HCT116 (cell line): ENCODE measurements at regions not wholly inside any gene's neighbourhood (a gene's known extent, or its start where the extent isn't known, plus 50 kb on each side); places are given as distances from the start of the nearest gene placed in this dataset.

Experiments used
- ATAC-seq: fragments of 200-7000 bp; cut with Tn5 transposase; 2 replicates; pipeline ENCODE4 v1.9.1; 2020; ENCODE audit warnings: mild to moderate bottlenecking, moderate library complexity
- BruUV-seq: library from RNA; stranded (reverse); fragments of 400-500 nt; replicated peaks from 2 replicates; lab custom pipeline; 2021; lab: Mats Ljungman, UMichigan
- CTCF ChIA-PET: fragments of 300-600 bp; sonication (Branson Sonifier 250); formaldehyde crosslinking; loops from one replicate; lab custom pipeline; 2021; ENCODE audit warnings: antibody characterized with exemption; lab: Charles Lee
- POLR2A ChIA-PET: fragments of 300-600, 350-600 bp; sonication (Branson Sonifier 250); formaldehyde crosslinking; loops from one replicate; lab custom pipeline; 2021; ENCODE audit warnings: antibody characterized with exemption; lab: Charles Lee
- RAD21 ChIA-PET, 2 experiments: fragments of 300-600 bp; sonication (Branson Sonifier 250); formaldehyde crosslinking; loops; one replicate each; lab custom pipeline; 2023; ENCODE audit warnings: low total read pairs in 2 of 2; ENCODE audit not compliant: uncharacterized antibody in 2 of 2, unreplicated experiment in 2 of 2, low non-redundant PET in 1 of 2; lab: Charles Lee
- DNase-seq: peaks from one replicate; pipeline ENCODE4 v3.0.0-alpha.2; 2010; ENCODE audit warnings: low read depth, low spot score
- H2AFZ ChIP-seq: fragments of 200-600 bp; shearing (Covaris generic), sonication (generic); 2 replicates; pipeline ENCODE4 v1.6.1; 2017; ENCODE audit warnings: low read depth, mixed run types, mixed read lengths, antibody characterized with exemption, low read length; ENCODE audit not compliant: poor library complexity, severe bottlenecking
- H3K27ac ChIP-seq: 2 replicates; pipeline ENCODE4 v1.5.1; 2012; ENCODE audit warnings: low read depth, low read length
- H3K27me3 ChIP-seq: fragments of 200-600 bp; sonication (generic); 2 replicates; pipeline ENCODE4 v1.6.1; 2016; ENCODE audit warnings: mixed run types, low read length, mixed read lengths; ENCODE audit not compliant: insufficient read depth
- H3K36me3 ChIP-seq, 2 experiments: fragments of 200-500 bp in 1 of 2; fragments of 200-600 bp in 1 of 2; sonication (Bioruptor generic) in 1 of 2; sonication (generic) in 1 of 2; 2 replicates each; pipeline versions ENCODE4 v1.5.1 to v1.6.1; 2014 to 2016; ENCODE audit warnings: low read length in 2 of 2, inconsistent platforms in 1 of 2, mixed read lengths in 1 of 2, mixed run types in 1 of 2; ENCODE audit not compliant: insufficient read depth in 2 of 2, control insufficient read depth in 1 of 2
- H3K4me1 ChIP-seq, 2 experiments: fragments of 200-600 bp in 1 of 2; sonication (generic) in 1 of 2; 2 replicates each; pipeline versions ENCODE4 v1.5.1 to v1.6.1; 2012 to 2017; ENCODE audit warnings: low read length in 2 of 2, inconsistent platforms in 1 of 2, mild to moderate bottlenecking in 1 of 2, mixed read lengths in 1 of 2, mixed run types in 1 of 2, moderate library complexity in 1 of 2; ENCODE audit not compliant: insufficient read depth in 2 of 2, control insufficient read depth in 1 of 2
- H3K4me2 ChIP-seq: fragments of 200-600 bp; sonication (generic); 2 replicates; pipeline ENCODE4 v1.6.1; 2017; ENCODE audit warnings: mixed run types, low read length, mixed read lengths
- H3K4me3 ChIP-seq, 2 experiments: fragments of 200-600 bp in 1 of 2; sonication (generic) in 1 of 2; replicated peaks in 1 of 2; 2 replicates each; pipeline ENCODE4 v1.5.1; 2011 to 2016; ENCODE audit warnings: low read length in 2 of 2, control low read depth in 1 of 2, low read depth in 1 of 2, mild to moderate bottlenecking in 1 of 2, mixed read lengths in 1 of 2, mixed run types in 1 of 2
- H3K79me2 ChIP-seq: fragments of 200-600 bp; sonication (generic); 2 replicates; pipeline ENCODE4 v1.6.1; 2017; ENCODE audit warnings: mild to moderate bottlenecking, mixed run types, low read length, moderate library complexity, mixed read lengths; ENCODE audit not compliant: insufficient read depth
- H3K9ac ChIP-seq: fragments of 200-600 bp; sonication (generic); 2 replicates; pipeline ENCODE4 v1.6.1; 2016; ENCODE audit warnings: low read length, mixed read lengths
- H3K9me2 ChIP-seq: fragments of 200-600 bp; sonication (generic), shearing (Covaris generic); 2 replicates; pipeline ENCODE4 v1.6.1; 2017; ENCODE audit warnings: mixed run types, mild to moderate bottlenecking, moderate library complexity; ENCODE audit not compliant: insufficient read depth
- H3K9me3 ChIP-seq, 2 experiments: fragments of 200-500 bp in 1 of 2; fragments of 200-600 bp in 1 of 2; sonication (Bioruptor generic) in 1 of 2; sonication (generic) in 1 of 2; 2 replicates each; pipeline ENCODE4 v1.6.1; 2014 to 2017; ENCODE audit warnings: low read length in 2 of 2, mixed read lengths in 2 of 2, inconsistent platforms in 1 of 2, low read depth in 1 of 2, mild to moderate bottlenecking in 1 of 2, mixed run types in 1 of 2, moderate library complexity in 1 of 2; ENCODE audit not compliant: control insufficient read depth in 1 of 2, insufficient read depth in 1 of 2
- H4K20me1 ChIP-seq: fragments of 200-600 bp; sonication (generic), shearing (Covaris generic); 2 replicates; pipeline ENCODE4 v1.6.1; 2017; ENCODE audit warnings: mixed run types, mild to moderate bottlenecking, moderate library complexity; ENCODE audit not compliant: insufficient read depth
- CBX3 ChIP-seq: IDR thresholded peaks from 2 replicates; pipeline ENCODE4 v1.6.1; 2012; ENCODE audit warnings: low read depth
- EZH2 ChIP-seq: fragments of 200-600 bp; sonication (generic); IDR thresholded peaks from 2 replicates; pipeline ENCODE4 v1.6.1; 2017; ENCODE audit warnings: antibody characterized with exemption, mixed run types
- EZH2phosphoT487 ChIP-seq: fragments of 200-600 bp; IDR thresholded peaks from 2 replicates; pipeline ENCODE4 v1.6.1; 2018; ENCODE audit warnings: antibody characterized with exemption, borderline replicate concordance
- FOSL1 ChIP-seq: IDR thresholded peaks from 2 replicates; pipeline ENCODE4 v1.6.1; 2012; ENCODE audit warnings: low read depth
- POLR2A ChIP-seq: IDR thresholded peaks from 2 replicates; pipeline ENCODE4 v1.7.0; 2011; ENCODE audit warnings: borderline replicate concordance; ENCODE audit not compliant: insufficient read depth, insufficient read length; ENCODE audit errors: extremely low read depth
- POLR2AphosphoS5 ChIP-seq: IDR thresholded peaks from 2 replicates; pipeline ENCODE4 v1.6.1; 2011; ENCODE audit warnings: mild to moderate bottlenecking, low read depth, low read length, moderate library complexity
- REST ChIP-seq: IDR thresholded peaks from 2 replicates; pipeline ENCODE4 v1.6.1; 2012; ENCODE audit warnings: low read depth
- YY1 ChIP-seq: IDR thresholded peaks from 2 replicates; pipeline ENCODE4 v1.6.1; 2011; ENCODE audit warnings: low read length, low read depth, moderate library complexity, mild to moderate bottlenecking; ENCODE audit not compliant: insufficient replicate concordance; ENCODE audit errors: extremely low read depth
- ZBTB33 ChIP-seq: IDR thresholded peaks from 2 replicates; pipeline ENCODE4 v1.6.1; 2011; ENCODE audit warnings: mild to moderate bottlenecking, low read length, moderate library complexity; ENCODE audit not compliant: insufficient replicate concordance; ENCODE audit errors: extremely low read depth
- ZFX ChIP-seq: fragments of 450-650 bp; IDR thresholded peaks from 2 replicates; pipeline ENCODE4 v1.6.1; 2017
- intact Hi-C: fragments of 100-400 bp; cut with micrococcal nuclease; formaldehyde crosslinking; loops from 2 replicates; pipeline ENCODE4 v1.10.0; 2022

GRCh38 chr1:4140241-4140640 lies 240.2 kb upstream of the C1orf174 start:
- ATAC-seq: no peak
- no peak overlapping the region for H3K4me3 ChIP-seq
- no peaks in the 10 kb centered on the region for H3K36me3 ChIP-seq
- TF ChIP-seq POLR2AphosphoS5: no peak
- TF ChIP-seq ZFX: no peak
- TF ChIP-seq REST: no peak
- TF ChIP-seq EZH2phosphoT487: no peak
- TF ChIP-seq FOSL1: no peak
- no peak for TF ChIP-seq CBX3
- no peak for TF ChIP-seq EZH2
- TF ChIP-seq ZBTB33: no peak
- TF ChIP-seq YY1: no peak
- TF ChIP-seq POLR2A: no peak
- TF ChIP-seq, all 23 proteins: peak for 0
- H3K9me2 ChIP-seq: 0 out of 2 replicates have a peak, but pooled peaks cover 2% of the 10 kb centered on the region
- H3K27ac ChIP-seq: no peak overlapping the region
- no peak overlapping the region for H2AFZ ChIP-seq
- ChIA-PET RAD21 (no interaction called here), POLR2A (no interaction called here), CTCF (no interaction called here)
- BruUV-seq: no TSS peak
- peaks cover 5% of the 10 kb centered on the region for H3K27me3 ChIP-seq
- H4K20me1 ChIP-seq: no peaks in the 10 kb centered on the region
- no peak overlapping the region for H3K4me2 ChIP-seq
- intact Hi-C loops: no loop called here
- DNase-seq: no peak
- no peak overlapping the region for H3K9ac ChIP-seq
- no peaks in the 10 kb centered on the region for H3K4me1 ChIP-seq
- no peaks in the 10 kb centered on the region for H3K79me2 ChIP-seq
- H3K9me3 ChIP-seq: peaks cover 0 to 4% of the 10 kb centered on the region in 2 experiments; a peak in 1 of 4 replicates
